ENCODE measurements at regions not wholly inside any gene's neighbourhood (a gene's known extent, or its start where the extent isn't known, plus 50 kb on each side); places are given as distances from the start of the nearest gene placed in this dataset.

GRCh38 chr16:56022818-56023217 lies 147.6 kb upstream of the CES5A start:
- Histone ChIP-seq H3K36me3 (ENCODE audit: insufficient read depth, low read length) (no peaks in the 10 kb centered on the region), H3K4me1 (ENCODE audit: insufficient read depth, low read length) (no peaks in the 10 kb centered on the region), H3K27ac (ENCODE audit: low read depth, low read length) (no peak overlapping the region), H3K27me3 (ENCODE audit: insufficient read depth, low read length) (no peaks in the 10 kb centered on the region), H4K20me1 (ENCODE audit: insufficient read depth, low read length) (no peaks in the 10 kb centered on the region), H2AFZ (ENCODE audit: low read length) (no peak overlapping the region), H3K9me3 (ENCODE audit: low read depth, low read length) (no peaks in the 10 kb centered on the region), H3K79me2 (ENCODE audit: insufficient read depth, low read length) (no peaks in the 10 kb centered on the region), H3K4me2 (ENCODE audit: insufficient read depth, low read length) (no peak overlapping the region), H3K4me3 (ENCODE audit: insufficient read depth, low read length) (no peak overlapping the region)
- no peak for TF ChIP-seq CTCF (IDR thresholded peaks at IDR 0.05; ENCODE audit: extremely low read depth, low read depth, low read length)
- DNase-seq (ENCODE audit: insufficient read length, low spot score, missing footprints), result no peak

- no peak overlapping the region for H2AFZ ChIP-seq (ENCODE audit: low read length)
- H3K9me3 ChIP-seq (ENCODE audit: low read depth, low read length), result no peaks in the 10 kb centered on the region
- no peak overlapping the region for H3K27ac ChIP-seq (ENCODE audit: low read depth, low read length)
- no peaks in the 10 kb centered on the region for H4K20me1 ChIP-seq (ENCODE audit: insufficient read depth, low read length)
- H3K4me1 ChIP-seq (ENCODE audit: insufficient read depth, low read length), result no peaks in the 10 kb centered on the region
- no peak overlapping the region for H3K4me3 ChIP-seq (ENCODE audit: insufficient read depth, low read length)
- DNase-seq (ENCODE audit: insufficient read length, low spot score, missing footprints), result no peak
- TF ChIP-seq CTCF (IDR thresholded peaks at IDR 0.05; ENCODE audit: extremely low read depth, low read depth, low read length), result no peak
- no peak overlapping the region for H3K4me2 ChIP-seq (ENCODE audit: insufficient read depth, low read length)
- no peaks in the 10 kb centered on the region for H3K79me2 ChIP-seq (ENCODE audit: insufficient read depth, low read length)
- H3K27me3 ChIP-seq (ENCODE audit: insufficient read depth, low read length), result no peaks in the 10 kb centered on the region
- H3K36me3 ChIP-seq (ENCODE audit: insufficient read depth, low read length), result no peaks in the 10 kb centered on the region
Observed at GRCh38 chr16:56019274-56019673, 144.1 kb upstream of the CES5A start.

DNA sequence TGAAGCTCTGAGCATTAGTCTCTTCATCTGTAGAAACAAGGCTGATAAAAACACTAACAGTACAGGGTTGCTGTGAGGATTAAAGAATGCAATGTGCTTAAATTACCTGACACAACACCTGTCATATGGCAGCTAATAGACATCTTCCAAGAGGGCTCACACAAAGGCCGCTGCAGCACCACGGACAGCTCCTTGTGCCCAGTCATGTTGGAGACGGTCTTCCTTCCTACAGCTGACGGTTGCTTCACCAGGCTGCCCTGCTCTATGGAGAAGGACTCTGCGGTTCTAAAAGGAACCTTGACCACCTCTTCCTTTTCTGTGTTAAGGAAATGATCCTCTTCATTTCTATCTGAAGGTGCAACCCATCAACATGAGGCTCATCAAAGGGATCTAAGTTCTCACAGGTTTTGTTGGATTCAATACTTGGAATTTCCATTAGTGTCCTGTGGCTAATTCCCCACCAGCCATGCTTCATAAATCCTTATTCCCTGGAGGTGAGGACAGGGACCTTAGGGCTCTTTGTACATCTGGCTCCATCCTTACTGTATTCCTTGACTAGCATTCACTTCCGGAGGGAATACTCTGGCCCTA lies 138.9 kb upstream of the CES5A start:
- no peak overlapping the region for H2AFZ ChIP-seq (ENCODE audit: low read length)
- H3K27me3 ChIP-seq (ENCODE audit: insufficient read depth, low read length), result no peaks in the 10 kb centered on the region
- H3K4me2 ChIP-seq (ENCODE audit: insufficient read depth, low read length), result no peak overlapping the region
- no peak overlapping the region for H3K4me3 ChIP-seq (ENCODE audit: insufficient read depth, low read length)
- H4K20me1 ChIP-seq (ENCODE audit: insufficient read depth, low read length), result no peaks in the 10 kb centered on the region
- no peaks in the 10 kb centered on the region for H3K79me2 ChIP-seq (ENCODE audit: insufficient read depth, low read length)
- no peak overlapping the region for H3K27ac ChIP-seq (ENCODE audit: low read depth, low read length)
- H3K36me3 ChIP-seq (ENCODE audit: insufficient read depth, low read length), result no peaks in the 10 kb centered on the region
- no peak for TF ChIP-seq CTCF (IDR thresholded peaks at IDR 0.05; ENCODE audit: extremely low read depth, low read depth, low read length)
- H3K9me3 ChIP-seq (ENCODE audit: low read depth, low read length), result no peaks in the 10 kb centered on the region
- H3K4me1 ChIP-seq (ENCODE audit: insufficient read depth, low read length), result no peaks in the 10 kb centered on the region
- DNase-seq (ENCODE audit: insufficient read length, low spot score, missing footprints), result no peak

DNA sequence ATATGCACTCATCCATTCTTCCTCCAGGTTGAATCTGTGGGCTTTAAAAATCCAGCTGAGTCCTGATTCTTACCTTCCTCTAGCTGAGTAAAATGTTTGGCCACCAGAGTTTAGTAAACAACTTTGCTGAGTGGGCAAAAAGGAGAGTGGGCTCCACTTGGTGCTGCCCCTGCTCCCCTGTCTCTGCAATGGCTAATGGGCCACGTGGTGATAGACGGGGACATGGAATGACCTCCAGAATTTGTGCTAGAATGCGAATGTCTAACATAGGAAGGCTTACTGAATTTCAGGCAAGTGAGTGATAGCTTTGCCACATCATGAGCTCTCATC lies 137.3 kb upstream of the CES5A start:
- Histone ChIP-seq H3K4me2 (ENCODE audit: insufficient read depth, low read length) (no peak overlapping the region), H3K4me3 (ENCODE audit: insufficient read depth, low read length) (no peak overlapping the region), H3K36me3 (ENCODE audit: insufficient read depth, low read length) (no peaks in the 10 kb centered on the region), H3K9me3 (ENCODE audit: low read depth, low read length) (no peaks in the 10 kb centered on the region), H2AFZ (ENCODE audit: low read length) (no peak overlapping the region), H4K20me1 (ENCODE audit: insufficient read depth, low read length) (no peaks in the 10 kb centered on the region), H3K4me1 (ENCODE audit: insufficient read depth, low read length) (no peaks in the 10 kb centered on the region), H3K27me3 (ENCODE audit: insufficient read depth, low read length) (no peaks in the 10 kb centered on the region), H3K27ac (ENCODE audit: low read depth, low read length) (no peak overlapping the region), H3K79me2 (ENCODE audit: insufficient read depth, low read length) (no peaks in the 10 kb centered on the region)
- TF ChIP-seq CTCF (IDR thresholded peaks at IDR 0.05; ENCODE audit: extremely low read depth, low read depth, low read length), result no peak
- DNase-seq (ENCODE audit: insufficient read length, low spot score, missing footprints), result no peak

Data from osteoblast (primary cell).